Tibial nerve (tissue), 4 donors: ENCODE measurements at regions not wholly inside any gene's neighbourhood (a gene's known extent, or its start where the extent isn't known, plus 50 kb on each side); places are given as distances from the start of the nearest gene placed in this dataset.

ENCODE experiments used
- DNase-seq, 2 donors: peaks; one replicate each; pipeline ENCODE4 v3.0.0-alpha.2; 2019; ENCODE audit warnings: low spot score in 2 of 2
- H3K27ac ChIP-seq, 4 donors: fragments of 200-600 bp; sonication (generic) in 3 of 4; one replicate each; pipeline ENCODE4 v1.5.1; 2017 to 2019; ENCODE audit warnings: mild to moderate bottlenecking in 1 of 4
- H3K27me3 ChIP-seq, 2 donors: fragments of 200-600 bp; sonication (generic) in 1 of 2; one replicate each; pipeline versions ENCODE4 v1.5.1 to v1.6.0; 2017 to 2019
- H3K36me3 ChIP-seq, 3 donors: fragments of 200-600 bp; sonication (generic); one replicate each; pipeline ENCODE4 v1.5.1; 2018 to 2019
- H3K4me1 ChIP-seq, 4 donors: fragments of 200-600 bp; sonication (generic) in 3 of 4; one replicate each; pipeline ENCODE4 v1.5.1; 2017 to 2019
- H3K4me3 ChIP-seq, 4 donors: fragments of 200-600 bp; sonication (generic) in 3 of 4; one replicate each; pipeline ENCODE4 v1.5.1; 2017 to 2019; ENCODE audit warnings: mild to moderate bottlenecking in 1 of 4, moderate library complexity in 1 of 4
- H3K9me3 ChIP-seq, 4 donors: fragments of 200-600 bp; sonication (generic) in 3 of 4; one replicate each; pipeline ENCODE4 v1.5.1; 2017 to 2019
- CTCF ChIP-seq, 5 experiments: fragments of 200-600 bp in 3 of 5; fragments of 450-650 bp in 2 of 5; sonication (generic) in 3 of 5; IDR thresholded peaks; one replicate each; pipeline ENCODE4 v1.5.1; 2016 to 2019; ENCODE audit warnings: antibody characterized with exemption in 5 of 5, mild to moderate bottlenecking in 3 of 5, moderate library complexity in 2 of 5
- EP300 ChIP-seq, 2 donors: sonication (generic); formaldehyde crosslinking; IDR thresholded peaks; one replicate each; pipeline ENCODE4 v1.6.1; 2017; ENCODE audit warnings: antibody characterized with exemption in 2 of 2, mild to moderate bottlenecking in 1 of 2
- POLR2A ChIP-seq, 2 donors: fragments of 450-650 bp; IDR thresholded peaks; one replicate each; pipeline ENCODE4 v1.6.1; 2017; ENCODE audit warnings: antibody characterized with exemption in 2 of 2, mild to moderate bottlenecking in 2 of 2, moderate library complexity in 2 of 2
- WGBS, 2 donors: methylation state at CpG; one replicate each; pipeline ENCODE4 v1.1.5; 2018; 5-methylcytosine and 5-hydroxymethylcytosine counted together

GRCh38 chr7:145184956-145185355 lies 349.1 kb upstream of the TPK1 start:
- Histone ChIP-seq H3K27me3 (no peaks in the 10 kb centered on the region), H3K27ac (no peak overlapping the region), H3K4me3 (no peak overlapping the region), H3K9me3 (no peaks in the 10 kb centered on the region), H3K36me3 (no peaks in the 10 kb centered on the region), H3K4me1 (no peaks in the 10 kb centered on the region)
- no peak for TF ChIP-seq CTCF (IDR thresholded peaks at IDR 0.05)
- TF ChIP-seq POLR2A (IDR thresholded peaks at IDR 0.05): no peak
- no peak for TF ChIP-seq EP300 (IDR thresholded peaks at IDR 0.05)
- DNase-seq: no peak
- WGBS, 2 donors: 64 to 94% methylated on average over 2 of the region's 2 CpGs

GRCh38 chr7:145183069-145183468 lies 347.2 kb upstream of the TPK1 start:
- TF ChIP-seq POLR2A (IDR thresholded peaks at IDR 0.05) (no peak), CTCF (IDR thresholded peaks at IDR 0.05) (no peak), EP300 (IDR thresholded peaks at IDR 0.05) (no peak)
- WGBS, 2 donors: 43 to 49% methylated on average over 4 of the region's 4 CpGs

GRCh38 chr7:145175366-145175765 lies 339.5 kb upstream of the TPK1 start:
- DNase-seq: no peak
- no peak for TF ChIP-seq EP300 (IDR thresholded peaks at IDR 0.05)
- TF ChIP-seq CTCF (IDR thresholded peaks at IDR 0.05): no peak
- TF ChIP-seq POLR2A (IDR thresholded peaks at IDR 0.05): no peak

More at GRCh38 chr7:145183069-145183468, 347.2 kb upstream of the TPK1 start:
- Histone ChIP-seq H3K27me3 (no peaks in the 10 kb centered on the region), H3K27ac (no peak overlapping the region), H3K9me3 (no peaks in the 10 kb centered on the region), H3K36me3 (no peaks in the 10 kb centered on the region), H3K4me3 (no peak overlapping the region), H3K4me1 (no peaks in the 10 kb centered on the region)
- DNase-seq: no peak

GRCh38 chr7:145169908-145170307 lies 334.1 kb upstream of the TPK1 start:
- H3K4me3 ChIP-seq: no peak overlapping the region
- no peak for TF ChIP-seq POLR2A (IDR thresholded peaks at IDR 0.05)
- no peak for TF ChIP-seq CTCF (IDR thresholded peaks at IDR 0.05)
- no peak for TF ChIP-seq EP300 (IDR thresholded peaks at IDR 0.05)
- WGBS, 2 donors: 35 to 44% methylated on average over 3 of the region's 3 CpGs
- H3K36me3 ChIP-seq: no peaks in the 10 kb centered on the region
- no peaks in the 10 kb centered on the region for H3K9me3 ChIP-seq
- H3K27me3 ChIP-seq: no peaks in the 10 kb centered on the region
- no peak for DNase-seq
- no peaks in the 10 kb centered on the region for H3K4me1 ChIP-seq
- no peak overlapping the region for H3K27ac ChIP-seq

More at GRCh38 chr7:145175366-145175765, 339.5 kb upstream of the TPK1 start:
- no peaks in the 10 kb centered on the region for H3K36me3 ChIP-seq
- WGBS, 2 donors: 52 to 62% methylated on average over 2 of the region's 2 CpGs
- no peak overlapping the region for H3K4me3 ChIP-seq
- no peaks in the 10 kb centered on the region for H3K27me3 ChIP-seq
- no peaks in the 10 kb centered on the region for H3K9me3 ChIP-seq
- no peak overlapping the region for H3K27ac ChIP-seq
- no peaks in the 10 kb centered on the region for H3K4me1 ChIP-seq

- no peak for DNase-seq
- Histone ChIP-seq H3K4me3 (no peak overlapping the region), H3K27me3 (no peaks in the 10 kb centered on the region), H3K9me3 (no peaks in the 10 kb centered on the region), H3K27ac (no peak overlapping the region), H3K4me1 (no peaks in the 10 kb centered on the region), H3K36me3 (no peaks in the 10 kb centered on the region)
- no peak for TF ChIP-seq CTCF (IDR thresholded peaks at IDR 0.05)
- TF ChIP-seq EP300 (IDR thresholded peaks at IDR 0.05): no peak
- no peak for TF ChIP-seq POLR2A (IDR thresholded peaks at IDR 0.05)
- 72 to 83% methylated on average over 4 of the region's 4 CpGs for WGBS, 2 donors
Measured at GRCh38 chr7:145168879-145169278, 333.0 kb upstream of the TPK1 start.
